ENCODE measurements at regions not wholly inside any gene's neighbourhood (a gene's known extent, or its start where the extent isn't known, plus 50 kb on each side); places are given as distances from the start of the nearest gene placed in this dataset.

- TF ChIP-seq CTCF (IDR thresholded peaks at IDR 0.05): no peak
- no peak for TF ChIP-seq POLR2A (IDR thresholded peaks at IDR 0.05)
Observed at GRCh38 chr2:14720739-14721138, 88.2 kb downstream of the LRATD1 start.
